Suprapubic skin (tissue), 4 donors: ENCODE measurements at regions not wholly inside any gene's neighbourhood (a gene's known extent, or its start where the extent isn't known, plus 50 kb on each side); places are given as distances from the start of the nearest gene placed in this dataset.
"Not testable (repeated sequence)": the region's sequence is repeated elsewhere in the genome, so short reads cannot be mapped to it uniquely, and the experiment has no call there.

Experiments
- CTCF ChIP-seq, 2 donors: fragments of 200-600 bp in 1 of 2; fragments of 450-650 bp in 1 of 2; sonication (generic) in 1 of 2; IDR thresholded peaks; one replicate each; pipeline ENCODE4 v1.5.1; 2016 to 2019; ENCODE audit warnings: antibody characterized with exemption in 2 of 2, mild to moderate bottlenecking in 1 of 2, moderate library complexity in 1 of 2
- EP300 ChIP-seq: sonication (generic); formaldehyde crosslinking; IDR thresholded peaks from one replicate; pipeline ENCODE4 v1.6.1; 2017; ENCODE audit warnings: antibody characterized with exemption
- POLR2A ChIP-seq, 2 donors: fragments of 450-650 bp; IDR thresholded peaks; one replicate each; pipeline ENCODE4 v1.6.1; 2017; ENCODE audit warnings: antibody characterized with exemption in 2 of 2, mild to moderate bottlenecking in 2 of 2, moderate library complexity in 2 of 2
- POLR2AphosphoS5 ChIP-seq, 3 donors: sonication (generic); formaldehyde crosslinking; IDR thresholded peaks; one replicate each; pipeline ENCODE4 v1.6.1; 2017; ENCODE audit warnings: antibody characterized with exemption in 3 of 3

GRCh38 chr3:8356066-8356465, 145.6 kb upstream of the LMCD1 start:
- not testable (repeated sequence) for TF ChIP-seq POLR2A (IDR thresholded peaks at IDR 0.05); CTCF (IDR thresholded peaks at IDR 0.05); POLR2AphosphoS5 (IDR thresholded peaks at IDR 0.05); EP300
